ENCODE measurements at regions not wholly inside any gene's neighbourhood (a gene's known extent, or its start where the extent isn't known, plus 50 kb on each side); places are given as distances from the start of the nearest gene placed in this dataset.
"Not testable (repeated sequence)": the region's sequence is repeated elsewhere in the genome, so short reads cannot be mapped to it uniquely, and the experiment has no call there.

DNA sequence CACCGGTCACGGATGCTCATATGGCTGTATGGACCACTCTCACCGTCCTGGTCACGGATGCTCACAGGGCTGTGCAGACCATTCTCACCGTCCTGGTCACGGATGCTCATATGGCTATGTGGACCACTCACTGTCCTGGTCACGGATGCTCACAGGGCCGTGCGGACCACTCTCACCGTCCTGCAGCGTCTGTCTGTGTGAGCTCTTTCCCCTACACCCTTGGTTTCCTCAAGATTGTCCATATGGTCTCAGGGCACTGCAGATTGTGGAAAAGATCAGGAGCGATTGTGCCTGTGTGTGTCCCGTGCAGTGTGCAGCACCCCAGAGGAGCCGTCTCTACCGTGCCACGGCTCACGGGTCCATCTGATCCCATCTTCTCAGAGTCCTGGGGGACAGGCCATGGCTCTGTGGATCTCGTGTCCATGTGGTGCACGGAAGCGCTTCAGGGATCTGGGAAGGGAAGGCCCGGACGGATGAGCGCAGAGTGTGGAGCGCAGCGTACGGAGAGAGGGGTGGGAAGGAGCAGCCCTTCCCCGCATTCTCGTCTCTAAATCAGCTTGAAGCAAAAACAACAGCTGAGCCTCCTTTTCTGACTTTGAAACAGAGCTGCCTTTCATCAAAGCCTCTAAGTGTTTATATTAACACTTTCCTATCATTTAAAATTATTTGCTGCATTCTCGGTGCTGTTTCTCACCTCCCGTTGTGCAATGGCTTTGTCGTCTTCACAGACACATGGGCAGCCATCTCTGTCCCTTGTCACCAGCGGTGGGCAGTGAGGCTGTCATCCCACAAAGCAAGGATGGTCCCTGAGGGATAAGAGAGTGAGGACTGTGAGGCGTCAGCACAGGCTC is 208.0 kb downstream of the BANP start:
- TF ChIP-seq CTCF (IDR thresholded peaks at IDR 0.05; ENCODE audit: borderline replicate concordance, extremely low read depth, low read length, poor library complexity, severe bottlenecking); EZH2 (IDR thresholded peaks at IDR 0.05; ENCODE audit: borderline replicate concordance, low read depth, low read length, severe bottlenecking): not testable (repeated sequence)
